ENCODE measurements at regions not wholly inside any gene's neighbourhood (a gene's known extent, or its start where the extent isn't known, plus 50 kb on each side); places are given as distances from the start of the nearest gene placed in this dataset.

- TF ChIP-seq CTCF (IDR thresholded peaks at IDR 0.05) (no peak), POLR2A (IDR thresholded peaks at IDR 0.05) (no peak)
These were observed 122.3 kb downstream of the RNASET2 start for GRCh38 chr6:166834049-166834448.
